SK-N-MC (cell line): ENCODE measurements at regions not wholly inside any gene's neighbourhood (a gene's known extent, or its start where the extent isn't known, plus 50 kb on each side); places are given as distances from the start of the nearest gene placed in this dataset.

Source experiments
- DNase-seq: peaks from one replicate; pipeline ENCODE4 v3.0.0-alpha.2; 2011; ENCODE audit warnings: low read depth, low spot score
- H3K27ac ChIP-seq: fragments of 200-600 bp; sonication (generic); 2 replicates; pipeline ENCODE4 v1.5.1; 2016; ENCODE audit warnings: mixed run types
- H3K36me3 ChIP-seq: fragments of 200-600 bp; sonication (generic); 2 replicates; pipeline ENCODE4 v1.6.1; 2017; ENCODE audit warnings: antibody characterized with exemption, low read length, mixed read lengths; ENCODE audit not compliant: insufficient read depth
- H3K4me3 ChIP-seq: fragments of 200-600 bp; sonication (generic); 2 replicates; pipeline ENCODE4 v1.5.1; 2016
- H3K9ac ChIP-seq: fragments of 200-600 bp; sonication (generic); 2 replicates; pipeline ENCODE4 v1.8.0; 2017; ENCODE audit warnings: mixed run types, mixed read lengths; ENCODE audit not compliant: insufficient read length
- H3K9me3 ChIP-seq: fragments of 200-600 bp; sonication (generic); 2 replicates; pipeline ENCODE4 v1.6.1; 2017; ENCODE audit warnings: low read depth, mild to moderate bottlenecking, antibody characterized with exemption, low read length, moderate library complexity, mixed read lengths
- EZH2 ChIP-seq: fragments of 200-600 bp; sonication (generic); IDR thresholded peaks from one replicate; pipeline ENCODE4 v1.6.1; 2017; ENCODE audit warnings: antibody characterized with exemption
- FOXP2 ChIP-seq: optimal IDR thresholded peaks from 2 replicates; pipeline ENCODE3; 2011; ENCODE audit warnings: mild to moderate bottlenecking, moderate library complexity; ENCODE audit not compliant: insufficient read depth; ENCODE audit errors: extremely low read length, control extremely low read depth
- POLR2AphosphoS5 ChIP-seq: IDR thresholded peaks from 2 replicates; pipeline ENCODE4 v1.6.1; 2012; ENCODE audit warnings: mild to moderate bottlenecking, low read depth, low read length, borderline replicate concordance

DNA sequence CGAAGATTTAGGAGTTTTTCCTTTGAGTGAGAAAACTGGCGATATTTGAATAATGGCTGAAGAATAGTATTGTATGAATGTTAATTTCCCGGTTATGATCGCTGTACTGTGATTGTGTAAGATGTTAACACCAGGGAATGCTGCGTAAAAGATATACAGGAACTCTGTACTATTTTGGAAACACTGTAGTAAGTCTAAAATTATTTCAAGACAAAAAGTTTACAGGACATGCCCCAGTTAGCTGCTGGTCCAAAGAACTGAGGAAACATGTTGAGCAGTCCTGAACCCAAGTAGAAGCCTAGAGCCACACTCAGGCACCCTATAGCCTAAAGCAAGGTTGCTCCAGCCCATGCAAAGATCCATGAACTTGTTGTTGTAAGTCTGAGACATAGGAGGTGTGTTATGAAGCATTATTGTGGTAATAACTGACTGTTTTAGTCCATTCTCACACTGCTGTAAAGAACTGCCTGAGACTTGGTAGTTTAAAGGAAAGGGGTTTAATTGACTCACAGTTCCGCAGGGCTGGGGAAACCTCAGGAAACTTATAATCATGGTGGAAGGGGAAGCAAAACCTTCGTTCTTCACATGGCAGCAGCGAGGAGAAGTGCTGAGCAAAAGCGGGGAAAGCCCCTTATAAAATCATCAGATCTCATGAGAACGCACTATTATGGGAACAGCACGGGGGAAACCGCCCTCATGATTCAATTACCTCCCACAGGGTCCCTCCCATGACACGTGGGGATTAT, 99.8 kb upstream of the RESF1 start:
- H3K27ac ChIP-seq: no peak overlapping the region
- H3K4me3 ChIP-seq: no peak overlapping the region
- H3K9me3 ChIP-seq: no peaks in the 10 kb centered on the region
- no peak overlapping the region for H3K9ac ChIP-seq
- TF ChIP-seq POLR2AphosphoS5 (no peak), EZH2 (no peak), FOXP2 (no peak)
- DNase-seq: no peak
- H3K36me3 ChIP-seq: no peaks in the 10 kb centered on the region

GRCh38 chr12:31855427-31855826, 103.8 kb upstream of the RESF1 start:
- DNase-seq: no peak
- H3K36me3 ChIP-seq: no peaks in the 10 kb centered on the region
- no peaks in the 10 kb centered on the region for H3K9me3 ChIP-seq
- TF ChIP-seq EZH2: no peak
- TF ChIP-seq POLR2AphosphoS5: no peak
- no peak for TF ChIP-seq FOXP2
- no peak overlapping the region for H3K9ac ChIP-seq
- H3K27ac ChIP-seq: no peak overlapping the region
- H3K4me3 ChIP-seq: no peak overlapping the region

DNA sequence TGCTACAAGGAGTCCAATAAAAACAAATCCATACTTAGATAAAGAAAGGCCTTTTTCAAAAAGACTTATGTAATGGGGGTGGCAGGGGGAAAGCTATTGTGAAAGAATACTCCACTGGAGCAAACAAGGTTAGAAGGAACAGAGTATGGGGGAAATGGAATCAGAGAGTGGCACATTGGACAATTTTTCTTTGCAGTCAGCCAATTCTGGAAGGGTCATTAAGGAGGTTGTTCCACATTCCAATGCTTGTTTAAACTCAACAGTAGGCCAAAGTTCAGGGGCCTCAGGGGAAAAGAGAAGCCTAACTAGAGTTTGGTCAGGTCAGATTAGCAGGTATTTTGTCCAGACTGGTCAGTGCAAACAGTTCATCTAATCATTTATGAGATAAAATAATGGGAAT, 105.2 kb upstream of the RESF1 start:
- no peak for TF ChIP-seq EZH2
- TF ChIP-seq POLR2AphosphoS5: no peak
- TF ChIP-seq FOXP2: no peak
- H3K9me3 ChIP-seq: no peaks in the 10 kb centered on the region
- no peak overlapping the region for H3K27ac ChIP-seq
- no peaks in the 10 kb centered on the region for H3K36me3 ChIP-seq
- H3K9ac ChIP-seq: no peak overlapping the region
- DNase-seq: no peak
- H3K4me3 ChIP-seq: no peak overlapping the region

DNA sequence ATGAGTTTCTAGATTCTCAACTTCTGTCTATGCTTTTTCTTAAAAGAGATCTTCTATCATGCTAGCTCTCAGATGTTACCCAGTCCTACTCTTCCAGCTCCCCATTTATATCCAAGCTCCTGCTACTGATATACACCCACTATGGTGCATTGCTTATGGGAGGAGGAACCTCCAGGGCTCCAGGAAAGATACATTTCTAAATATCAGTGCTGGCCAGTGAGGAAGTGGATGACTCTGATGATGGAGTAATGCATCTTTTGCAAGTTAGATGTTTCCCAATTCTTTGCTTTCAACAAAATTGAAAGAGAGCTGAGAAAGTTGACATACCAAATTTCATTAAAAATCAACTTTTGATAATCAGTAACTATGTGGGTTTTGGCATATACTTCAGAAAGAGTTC, 105.7 kb upstream of the RESF1 start:
- H3K27ac ChIP-seq: no peak overlapping the region
- no peak for DNase-seq
- no peaks in the 10 kb centered on the region for H3K36me3 ChIP-seq
- TF ChIP-seq FOXP2 (no peak), POLR2AphosphoS5 (no peak), EZH2 (no peak)
- H3K9me3 ChIP-seq: peaks cover 3% of the 10 kb centered on the region; the same call in 1 of the 2 replicates
- no peak overlapping the region for H3K4me3 ChIP-seq
- no peak overlapping the region for H3K9ac ChIP-seq

GRCh38 chr12:31850268-31850667, 108.9 kb upstream of the RESF1 start:
- no peak for DNase-seq
- no peak overlapping the region for H3K4me3 ChIP-seq
- no peak for TF ChIP-seq EZH2
- no peak for TF ChIP-seq FOXP2
- TF ChIP-seq POLR2AphosphoS5: no peak
- no peak overlapping the region for H3K27ac ChIP-seq
- peaks cover 3% of the 10 kb centered on the region; the same call in 1 of the 2 replicates for H3K9me3 ChIP-seq
- no peak overlapping the region for H3K9ac ChIP-seq
- no peaks in the 10 kb centered on the region for H3K36me3 ChIP-seq

DNA sequence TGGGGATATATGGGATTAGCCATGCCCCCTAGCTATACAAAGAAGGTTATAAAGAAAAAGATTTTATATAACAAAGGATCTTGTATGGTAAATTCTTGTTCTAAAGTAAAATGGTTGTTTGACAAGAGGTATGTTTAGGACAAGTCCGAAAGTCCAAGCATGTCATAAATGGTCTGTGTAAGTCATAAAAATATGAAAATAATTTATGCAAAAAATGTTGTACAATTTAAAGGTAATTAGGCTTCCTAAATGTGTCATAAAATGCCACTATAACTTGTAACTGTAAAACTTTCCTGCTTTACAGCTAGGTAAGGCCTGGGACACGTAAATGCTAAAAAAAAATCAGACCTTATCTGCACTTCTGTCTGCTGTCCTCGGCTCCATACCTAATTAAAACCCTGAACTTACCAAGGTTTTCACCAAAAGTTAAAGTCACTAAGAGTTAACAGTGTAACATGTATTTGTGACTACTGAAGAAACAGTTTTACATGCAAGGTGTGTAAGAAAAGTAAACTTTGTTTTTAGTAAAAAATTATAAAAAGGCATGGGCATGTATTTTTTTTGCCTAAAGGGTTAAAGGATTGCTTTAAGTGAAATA, 110.0 kb upstream of the RESF1 start:
- H3K9ac ChIP-seq: no peak overlapping the region
- peaks cover 3% of the 10 kb centered on the region; the same call in 1 of the 2 replicates for H3K9me3 ChIP-seq
- DNase-seq: no peak
- no peak overlapping the region for H3K27ac ChIP-seq
- no peaks in the 10 kb centered on the region for H3K36me3 ChIP-seq
- no peak overlapping the region for H3K4me3 ChIP-seq
- no peak for TF ChIP-seq FOXP2
- TF ChIP-seq EZH2: no peak
- TF ChIP-seq POLR2AphosphoS5: no peak

DNA sequence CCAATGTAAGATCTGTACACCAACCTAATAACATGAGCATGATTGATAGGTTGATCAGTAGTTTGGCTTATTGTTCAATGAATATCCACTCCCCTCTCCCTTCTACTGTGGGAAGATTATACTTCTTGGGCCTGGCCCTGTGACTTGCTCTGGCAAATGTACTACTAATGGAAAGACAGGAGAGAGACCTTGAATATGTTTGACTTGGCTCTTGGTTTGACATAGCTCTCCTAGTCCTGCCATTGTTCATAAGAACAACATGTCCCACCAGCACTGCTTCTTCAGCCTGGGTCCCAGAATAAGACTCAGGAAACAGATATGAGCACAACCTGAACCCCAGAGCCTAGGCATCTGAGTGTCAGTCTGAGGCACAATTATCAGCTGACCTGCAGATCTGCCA, 112.8 kb upstream of the RESF1 start:
- no peak for TF ChIP-seq FOXP2
- TF ChIP-seq POLR2AphosphoS5: no peak
- TF ChIP-seq EZH2: no peak
- Histone ChIP-seq H3K4me3 (no peak overlapping the region), H3K9me3 (peaks cover 3% of the 10 kb centered on the region; the same call in 1 of the 2 replicates)

GRCh38 chr12:31845613-31846322, 113.4 kb upstream of the RESF1 start:
- no peak overlapping the region for H3K9ac ChIP-seq
- no peak overlapping the region for H3K4me3 ChIP-seq
- no peak overlapping the region for H3K27ac ChIP-seq
- TF ChIP-seq POLR2AphosphoS5 (no peak), EZH2 (no peak), FOXP2 (no peak)
- H3K36me3 ChIP-seq: no peaks in the 10 kb centered on the region
- H3K9me3 ChIP-seq: peaks cover 3% of the 10 kb centered on the region; the same call in 1 of the 2 replicates
- no peak for DNase-seq

More for the DNA sequence above, 112.8 kb upstream of the RESF1 start:
- Histone ChIP-seq H3K27ac (no peak overlapping the region), H3K9ac (no peak overlapping the region), H3K36me3 (no peaks in the 10 kb centered on the region)
- DNase-seq: no peak
